ENCODE measurements at regions not wholly inside any gene's neighbourhood (a gene's known extent, or its start where the extent isn't known, plus 50 kb on each side); places are given as distances from the start of the nearest gene placed in this dataset.

DNA sequence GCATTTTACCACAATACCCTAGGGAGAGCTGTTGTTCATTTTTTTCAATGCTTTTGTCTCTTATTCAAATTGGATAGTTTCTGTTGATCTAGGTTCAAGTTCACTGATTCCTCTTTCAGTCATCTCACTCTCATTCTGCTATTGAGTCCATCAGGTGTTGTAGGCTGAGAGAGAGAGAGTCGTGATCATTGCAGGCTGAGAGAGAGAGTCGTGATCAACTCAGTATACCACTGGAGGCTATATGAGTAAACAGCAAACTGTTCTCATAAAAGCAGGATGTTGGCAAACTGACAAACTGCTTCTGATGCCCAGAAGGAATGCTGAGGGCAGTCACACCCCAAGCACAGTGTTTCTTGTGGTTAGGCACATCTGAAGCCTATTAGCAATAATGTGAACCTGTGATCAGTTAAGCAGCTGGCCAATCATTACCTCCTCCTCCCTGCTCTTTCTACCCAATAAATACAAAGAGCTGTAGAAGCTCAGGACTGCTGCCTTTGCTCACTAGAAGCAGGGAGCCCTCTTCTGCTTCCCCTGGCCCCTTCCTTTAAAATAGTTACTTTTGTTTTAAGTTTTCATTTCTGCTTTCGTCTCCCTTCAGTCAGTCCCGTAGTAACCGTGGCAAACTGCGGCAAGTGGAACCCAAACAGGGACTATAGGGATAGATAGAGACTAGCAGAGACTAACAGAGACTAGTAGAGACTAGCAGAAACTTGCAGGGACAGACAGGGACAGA, 476.1 kb upstream of the ACO1 start:
- no peak for TF ChIP-seq POLR2A (IDR thresholded peaks at IDR 0.05)
- TF ChIP-seq, protein P1, sequence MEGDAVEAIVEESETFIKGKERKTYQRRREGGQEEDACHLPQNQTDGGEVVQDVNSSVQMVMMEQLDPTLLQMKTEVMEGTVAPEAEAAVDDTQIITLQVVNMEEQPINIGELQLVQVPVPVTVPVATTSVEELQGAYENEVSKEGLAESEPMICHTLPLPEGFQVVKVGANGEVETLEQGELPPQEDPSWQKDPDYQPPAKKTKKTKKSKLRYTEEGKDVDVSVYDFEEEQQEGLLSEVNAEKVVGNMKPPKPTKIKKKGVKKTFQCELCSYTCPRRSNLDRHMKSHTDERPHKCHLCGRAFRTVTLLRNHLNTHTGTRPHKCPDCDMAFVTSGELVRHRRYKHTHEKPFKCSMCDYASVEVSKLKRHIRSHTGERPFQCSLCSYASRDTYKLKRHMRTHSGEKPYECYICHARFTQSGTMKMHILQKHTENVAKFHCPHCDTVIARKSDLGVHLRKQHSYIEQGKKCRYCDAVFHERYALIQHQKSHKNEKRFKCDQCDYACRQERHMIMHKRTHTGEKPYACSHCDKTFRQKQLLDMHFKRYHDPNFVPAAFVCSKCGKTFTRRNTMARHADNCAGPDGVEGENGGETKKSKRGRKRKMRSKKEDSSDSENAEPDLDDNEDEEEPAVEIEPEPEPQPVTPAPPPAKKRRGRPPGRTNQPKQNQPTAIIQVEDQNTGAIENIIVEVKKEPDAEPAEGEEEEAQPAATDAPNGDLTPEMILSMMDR (IDR thresholded peaks at IDR 0.05): no peak
